NCI-H2227 treated with DMSO at 0.1 percent for 48 hours (cell line): ENCODE measurements at regions not wholly inside any gene's neighbourhood (a gene's known extent, or its start where the extent isn't known, plus 50 kb on each side); places are given as distances from the start of the nearest gene placed in this dataset.
"Not testable (repeated sequence)": the region's sequence is repeated elsewhere in the genome, so short reads cannot be mapped to it uniquely, and the experiment has no call there.

Source experiments
- DNase-seq: peaks from one replicate; lab custom pipeline; 2025; lab: John Stamatoyannopoulos, UW

DNA sequence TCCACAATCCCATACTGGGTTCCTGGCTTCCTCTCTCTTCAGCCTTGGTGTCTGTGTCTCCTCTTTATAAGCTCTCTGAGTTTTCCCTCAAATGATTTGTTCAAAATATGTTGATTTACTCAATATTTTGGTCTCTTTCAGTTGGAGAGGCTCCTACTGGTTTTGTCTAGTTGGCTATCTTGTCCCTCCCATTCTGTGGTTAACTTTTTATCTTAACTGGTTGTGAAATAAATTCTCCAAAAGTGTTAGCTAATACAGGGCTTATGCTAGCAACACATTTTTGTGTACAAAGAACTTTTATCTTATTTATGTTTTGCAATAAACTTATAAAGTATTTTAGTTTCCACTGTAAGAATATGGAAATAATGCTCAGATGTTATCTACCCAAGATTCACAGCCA is 200.9 kb downstream of the AASDHPPT start:
- no peak for DNase-seq

GRCh38 chr11:106280036-106280435 is 202.6 kb downstream of the AASDHPPT start:
- DNase-seq: no peak

DNA sequence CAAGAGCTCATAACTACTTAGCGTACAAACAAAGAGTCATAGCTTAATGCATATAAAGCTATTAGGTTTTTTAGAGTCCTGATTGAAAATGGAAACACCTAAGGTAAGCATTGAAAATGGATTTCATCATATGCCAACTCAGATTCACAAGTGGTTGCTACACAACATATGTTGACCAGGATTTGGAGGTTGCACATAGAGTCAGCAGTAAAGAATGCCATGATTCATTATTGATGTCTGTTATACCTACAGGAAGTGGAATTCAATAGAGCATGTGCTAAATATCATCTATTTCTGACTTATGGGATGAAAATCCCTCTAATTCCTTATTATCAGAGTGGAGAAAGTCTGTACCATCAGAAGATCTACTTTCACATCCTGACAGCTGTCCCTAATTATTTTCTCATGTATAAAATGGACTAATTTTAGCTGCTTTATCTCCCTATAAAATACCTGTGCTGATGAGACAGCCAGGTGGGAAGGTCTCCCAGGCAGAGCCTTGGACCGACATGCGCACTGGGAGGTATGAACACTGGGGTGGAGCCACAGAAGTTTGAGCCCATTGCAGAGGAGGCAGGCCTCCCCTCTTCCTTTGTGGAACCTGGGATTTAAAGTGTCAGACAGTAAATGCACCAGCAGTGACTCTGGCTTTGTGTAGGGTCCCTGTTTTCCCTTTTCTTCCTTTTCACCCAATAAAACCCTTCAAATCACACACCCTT is 204.2 kb downstream of the AASDHPPT start:
- DNase-seq: no peak

DNA sequence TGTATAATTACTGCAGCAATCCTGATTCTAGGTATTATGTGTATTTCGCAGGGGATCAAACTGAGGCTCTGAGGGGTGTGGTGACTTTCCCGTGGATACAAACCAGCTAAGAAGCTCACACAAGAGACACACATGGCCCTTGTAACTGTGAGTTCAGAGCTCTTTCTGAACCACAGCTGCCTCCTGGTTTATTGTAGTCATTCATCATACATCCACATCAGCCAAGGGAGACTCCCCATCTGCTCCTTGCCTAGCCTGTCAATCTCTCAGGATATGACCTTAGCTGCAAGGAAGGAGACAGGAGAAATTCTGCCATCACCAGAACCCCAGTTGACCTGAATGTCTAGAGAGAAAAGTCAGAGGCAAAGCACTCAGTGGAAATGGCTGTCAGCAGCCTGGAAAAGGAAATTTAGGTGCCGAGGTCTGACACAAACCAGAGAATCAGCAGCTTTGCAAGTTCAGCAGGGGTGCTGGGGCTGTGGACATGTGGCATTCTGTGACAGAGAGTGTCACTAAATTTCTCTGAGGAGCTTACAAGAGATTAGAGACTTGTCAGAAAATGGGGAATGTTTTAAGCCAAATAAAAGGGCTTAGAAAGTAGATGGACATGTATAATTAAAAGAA is 209.5 kb downstream of the AASDHPPT start:
- no peak for DNase-seq

GRCh38 chr11:106288057-106288456 is 210.6 kb downstream of the AASDHPPT start:
- no peak for DNase-seq

DNA sequence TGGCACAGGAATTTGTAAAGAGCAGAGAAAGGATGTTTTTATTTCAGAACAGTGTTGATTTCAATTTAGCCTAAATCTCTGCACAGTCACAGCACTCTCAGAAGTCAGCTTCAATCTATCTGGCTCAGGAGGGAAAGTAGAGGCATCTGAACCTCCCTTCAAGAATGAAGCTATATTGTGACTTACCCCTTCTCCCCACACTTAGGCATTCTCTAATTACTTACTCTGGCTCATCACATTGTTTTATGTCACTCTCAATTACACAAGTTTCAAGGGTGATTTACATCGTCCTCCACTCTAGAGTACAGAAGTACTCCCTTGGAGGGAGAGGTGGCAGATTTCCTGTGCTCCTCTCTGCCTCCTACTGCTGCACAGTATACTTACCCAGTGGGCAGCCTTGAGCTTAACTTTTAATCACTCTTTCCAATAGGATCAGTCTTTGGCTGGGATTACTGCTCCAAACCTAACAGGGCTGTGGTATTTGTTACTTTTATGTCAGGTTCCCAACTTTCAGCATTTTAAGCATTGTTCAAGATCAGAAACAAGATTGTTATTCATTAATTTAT is 211.4 kb downstream of the AASDHPPT start:
- no peak for DNase-seq

GRCh38 chr11:106292526-106292925 is 215.1 kb downstream of the AASDHPPT start:
- DNase-seq: no peak

GRCh38 chr11:106295974-106296373 is 218.5 kb downstream of the AASDHPPT start:
- DNase-seq: no peak

GRCh38 chr11:106302416-106302815 is 225.0 kb downstream of the AASDHPPT start:
- no peak for DNase-seq

DNA sequence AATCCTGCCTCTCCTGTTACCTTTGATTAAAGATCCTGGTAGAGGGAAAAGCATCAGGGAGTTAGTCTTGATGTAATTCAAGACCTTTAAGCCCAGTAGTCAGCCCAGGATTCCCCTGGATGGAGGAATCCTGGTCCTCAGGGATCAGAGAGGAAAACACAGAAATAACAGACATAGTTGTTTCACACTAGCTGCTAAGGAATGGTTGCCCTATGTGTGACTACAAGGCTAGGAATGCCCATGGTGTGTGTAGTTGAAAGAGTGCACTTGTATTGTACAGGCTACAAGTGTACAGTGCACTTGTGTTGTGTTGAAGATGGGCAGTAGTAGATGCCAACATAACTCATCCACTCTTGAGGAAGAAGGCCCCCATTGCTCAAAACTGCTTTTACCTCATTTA is 226.8 kb downstream of the AASDHPPT start:
- DNase-seq: no peak

GRCh38 chr11:106305458-106305857 is 228.0 kb downstream of the AASDHPPT start:
- no peak for DNase-seq

DNA sequence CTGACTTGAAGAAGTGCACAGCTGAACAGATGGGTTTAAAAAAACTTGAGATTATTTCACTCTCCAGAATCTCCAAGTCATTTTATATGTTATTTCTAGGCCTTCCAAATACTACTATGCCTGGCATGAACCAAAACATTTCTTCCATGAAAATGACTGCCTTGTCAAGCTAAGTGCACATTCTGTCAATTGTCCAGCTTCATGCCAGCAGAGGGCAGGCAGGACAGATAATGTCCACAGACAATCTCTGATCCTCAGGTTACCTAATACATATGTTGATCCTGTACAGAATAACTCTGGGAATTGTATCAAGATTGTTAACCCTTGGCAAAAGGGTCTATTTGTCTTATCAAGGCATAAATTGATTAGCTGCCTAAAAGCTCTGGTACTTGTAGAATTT is 229.5 kb downstream of the AASDHPPT start:
- no peak for DNase-seq

DNA sequence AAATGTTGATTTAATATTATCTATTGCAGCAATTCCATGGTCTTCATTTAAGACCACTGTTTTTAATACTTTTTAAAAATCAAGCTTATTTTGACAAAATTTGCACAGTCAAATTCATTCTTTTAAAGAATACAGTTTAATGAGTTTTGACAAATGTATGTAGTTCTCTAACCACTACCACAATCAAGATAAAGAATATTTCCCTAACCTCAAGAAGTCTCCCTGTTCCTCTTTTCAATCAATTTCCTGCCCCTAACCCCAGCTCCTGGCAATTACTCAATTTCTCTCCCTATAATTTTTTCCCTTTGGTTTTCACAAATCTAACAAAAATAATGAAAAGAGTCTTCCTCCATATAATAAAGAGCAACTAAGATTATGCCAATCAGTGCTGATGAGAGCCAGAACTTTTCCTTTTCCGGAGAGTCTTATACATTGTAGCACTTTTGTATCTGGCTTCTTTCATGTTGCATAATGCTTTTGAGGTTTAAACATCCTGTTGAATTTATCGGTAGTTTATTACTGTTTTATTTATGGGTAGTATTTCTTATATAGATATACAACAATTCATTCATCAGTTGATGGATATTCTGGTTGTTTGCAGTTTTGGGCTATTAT is 231.7 kb downstream of the AASDHPPT start:
- DNase-seq: no peak

DNA sequence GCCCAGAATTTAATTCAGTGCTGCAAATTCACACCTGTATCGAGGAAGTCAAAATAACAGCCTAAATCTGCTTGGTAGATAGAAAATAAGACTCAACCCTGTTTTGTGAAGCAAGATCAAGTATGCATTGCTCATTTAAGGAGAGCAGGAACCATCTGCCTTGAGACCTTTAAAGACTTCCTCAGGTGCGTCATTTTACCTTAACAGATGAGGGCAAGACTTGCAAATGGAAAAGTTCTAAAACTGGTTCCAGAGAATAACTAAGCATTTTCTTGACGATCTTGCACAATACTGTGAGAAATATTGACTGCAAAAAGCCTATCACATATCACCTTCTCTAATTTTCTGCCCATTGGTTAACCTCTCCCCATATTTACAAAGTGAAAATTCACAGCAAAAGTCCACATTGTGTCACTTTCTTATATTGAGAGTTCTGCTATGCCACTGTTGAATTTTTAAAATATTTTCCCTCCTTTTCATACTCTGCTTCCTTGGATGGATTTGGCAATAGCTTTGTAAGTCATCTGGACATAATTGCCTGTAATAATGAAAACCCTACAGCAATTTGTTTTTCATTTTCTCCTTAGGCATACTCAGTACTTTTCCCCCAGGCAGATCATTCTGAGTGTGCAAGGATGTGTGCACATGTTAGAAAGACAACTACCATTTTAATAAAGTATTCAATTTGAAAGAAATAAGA is 234.2 kb downstream of the AASDHPPT start:
- no peak for DNase-seq

- not testable (repeated sequence) for DNase-seq
Measured at GRCh38 chr11:106317208-106317773, 239.8 kb downstream of the AASDHPPT start.

DNA sequence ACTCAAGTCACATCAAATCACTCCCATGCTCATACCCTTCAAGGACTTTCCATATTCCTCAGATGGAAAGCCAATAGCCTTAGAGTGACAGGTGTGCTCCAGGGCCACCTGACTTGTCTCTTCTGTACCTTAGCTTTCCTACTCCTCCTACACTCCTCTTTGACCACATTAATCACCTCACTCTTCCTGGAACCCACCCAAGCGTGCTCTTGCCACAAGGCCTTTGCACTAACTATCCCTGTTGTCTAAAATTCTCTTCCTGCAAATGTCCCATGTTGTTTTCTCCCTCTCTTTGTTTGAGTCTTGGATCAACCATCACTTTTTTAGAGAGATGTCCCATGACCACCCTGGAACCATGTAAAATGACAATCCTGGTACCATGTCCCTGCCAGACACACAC is 244.1 kb downstream of the AASDHPPT start:
- no peak for DNase-seq

- DNase-seq: no peak
Measured at GRCh38 chr11:106322106-106322505, 244.6 kb downstream of the AASDHPPT start.

DNA sequence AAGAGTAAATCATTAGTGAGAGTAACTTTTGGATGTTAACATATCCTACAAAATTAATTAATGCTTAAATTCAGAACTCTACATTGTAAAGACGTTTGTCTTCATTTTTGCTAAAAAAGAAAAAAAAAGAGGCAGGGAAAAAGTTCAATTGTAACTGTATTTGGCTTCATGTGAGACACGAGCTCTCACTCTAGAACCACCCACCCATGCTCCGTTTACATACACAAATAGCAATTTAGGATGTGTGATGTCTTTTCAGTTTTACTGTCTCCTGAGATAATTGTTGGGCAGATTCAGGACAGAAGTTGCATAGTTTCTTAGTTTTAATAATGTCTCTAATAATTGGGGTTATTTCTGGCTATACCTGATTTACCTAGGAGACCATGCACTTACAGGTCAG is 248.6 kb downstream of the AASDHPPT start:
- DNase-seq: no peak

DNA sequence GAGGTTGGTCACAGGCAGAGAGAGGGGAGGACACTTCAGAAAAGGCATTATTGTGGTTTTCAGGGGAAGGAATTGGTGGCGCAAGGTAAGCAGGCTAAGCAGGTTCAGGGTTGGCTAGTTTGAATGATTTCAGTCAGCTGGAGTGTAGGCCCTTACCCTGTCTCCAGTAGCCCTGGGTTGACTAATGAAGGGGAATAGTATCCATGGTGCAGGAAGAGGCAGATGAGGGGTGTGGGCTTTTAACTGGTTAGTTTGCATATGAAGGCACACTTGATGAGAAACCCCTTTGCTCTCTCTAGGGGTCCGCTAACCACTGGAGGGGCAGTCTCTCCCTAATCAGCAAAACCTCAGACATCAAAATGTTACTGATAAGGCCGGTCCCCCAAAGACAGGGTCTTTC is 249.7 kb downstream of the AASDHPPT start:
- no peak for DNase-seq

DNA sequence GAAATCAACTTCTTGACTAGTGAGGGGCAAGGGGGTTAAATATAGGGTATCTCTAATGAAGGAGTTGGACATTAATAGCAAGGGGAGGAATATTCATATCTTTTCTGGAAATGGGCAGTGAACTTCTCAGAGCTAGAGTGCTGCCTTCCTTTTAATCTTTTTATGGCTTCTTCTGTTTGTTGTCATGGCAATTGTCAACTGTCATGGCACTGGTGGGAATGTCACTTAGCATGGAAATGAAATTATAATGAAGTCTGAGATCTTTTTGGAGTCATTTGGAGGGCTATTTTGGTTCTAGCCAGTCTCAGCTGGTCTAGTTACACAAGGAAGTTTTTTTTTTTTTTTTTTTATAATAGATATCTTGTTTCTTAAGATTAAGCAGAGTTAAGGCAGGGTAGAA is 250.2 kb downstream of the AASDHPPT start:
- no peak for DNase-seq

- DNase-seq: no peak
Measured at GRCh38 chr11:106329273-106330018, 252.0 kb downstream of the AASDHPPT start.
